SK-N-SH (cell line): ENCODE measurements at regions not wholly inside any gene's neighbourhood (a gene's known extent, or its start where the extent isn't known, plus 50 kb on each side); places are given as distances from the start of the nearest gene placed in this dataset.

Source experiments
- CTCF ChIA-PET: fragments of 300-600, 350-600 bp; formaldehyde crosslinking; extraction: SDS; loops from one replicate; lab custom pipeline; 2021; lab: Yijun Ruan, JAX
- POLR2A ChIA-PET: fragments of 350-600 bp; sonication (Branson Sonifier 250); formaldehyde crosslinking; extraction: SDS; loops from one replicate; lab custom pipeline; 2020; ENCODE audit warnings: antibody characterized with exemption, inconsistent platforms; lab: Yijun Ruan, JAX
- DNase-seq: peaks from one replicate; pipeline ENCODE4 v3.0.0; 2012
- H2AFZ ChIP-seq: fragments of 200-600 bp; sonication (generic); 2 replicates; pipeline ENCODE4 v1.8.1; 2016; ENCODE audit warnings: antibody characterized with exemption, mild to moderate bottlenecking, low read depth
- H3F3A ChIP-seq: fragments of 200-600 bp; sonication (generic); replicated peaks from 2 replicates; pipeline ENCODE3; 2016; ENCODE audit warnings: antibody characterized with exemption, mild to moderate bottlenecking; ENCODE audit not compliant: insufficient read depth
- H3K27ac ChIP-seq, 2 experiments: fragments of 200-500 bp in 1 of 2; fragments of 200-600 bp in 1 of 2; sonication (Bioruptor generic) in 1 of 2; sonication (generic), shearing (Covaris generic) in 1 of 2; 2 replicates each; pipeline versions ENCODE4 v1.5.1 to v1.6.1; 2014 to 2016; ENCODE audit warnings: low read depth in 2 of 2, inconsistent platforms in 1 of 2, low read length in 1 of 2, mild to moderate bottlenecking in 1 of 2, mixed read lengths in 1 of 2
- H3K27me3 ChIP-seq: fragments of 200-600 bp; sonication (generic), shearing (Covaris generic); 2 replicates; pipeline ENCODE4 v1.6.1; 2016; ENCODE audit warnings: mixed run types; ENCODE audit not compliant: insufficient read depth
- H3K36me3 ChIP-seq, 2 experiments: fragments of 200-500 bp in 1 of 2; fragments of 200-600 bp in 1 of 2; sonication (Bioruptor generic) in 1 of 2; sonication (generic) in 1 of 2; replicated peaks in 1 of 2; 2 replicates each; pipeline versions ENCODE3 to v1.5.1; 2014 to 2016; ENCODE audit warnings: low read length in 1 of 2, mild to moderate bottlenecking in 1 of 2; ENCODE audit not compliant: insufficient read depth in 2 of 2, control insufficient read depth in 1 of 2
- H3K4me1 ChIP-seq, 2 experiments: fragments of 200-500 bp in 1 of 2; fragments of 200-600 bp in 1 of 2; sonication (Bioruptor generic) in 1 of 2; sonication (generic), shearing (Covaris generic) in 1 of 2; 2 replicates each; pipeline versions ENCODE4 v1.5.1 to v1.6.1; 2014 to 2016; ENCODE audit warnings: low read depth in 1 of 2, low read length in 1 of 2, mixed run types in 1 of 2; ENCODE audit not compliant: insufficient read depth in 2 of 2, control insufficient read depth in 1 of 2
- H3K4me2 ChIP-seq: fragments of 200-600 bp; sonication (generic), shearing (Covaris generic); 2 replicates; pipeline ENCODE4 v1.6.1; 2017; ENCODE audit warnings: mixed run types
- H3K4me3 ChIP-seq, 2 experiments: fragments of 200-500 bp in 1 of 2; fragments of 200-600 bp in 1 of 2; sonication (Bioruptor generic) in 1 of 2; sonication (generic), shearing (Covaris generic) in 1 of 2; 2 replicates each; pipeline versions ENCODE4 v1.5.1 to v1.8.1; 2014 to 2016; ENCODE audit warnings: low read depth in 2 of 2, inconsistent platforms in 1 of 2, low read length in 1 of 2, mild to moderate bottlenecking in 1 of 2, mixed read lengths in 1 of 2, moderate library complexity in 1 of 2
- H3K79me2 ChIP-seq: fragments of 200-600 bp; sonication (generic); 2 replicates; pipeline ENCODE4 v1.8.1; 2017; ENCODE audit warnings: mild to moderate bottlenecking; ENCODE audit not compliant: insufficient read depth
- H3K9ac ChIP-seq: fragments of 200-600 bp; sonication (generic); 2 replicates; pipeline ENCODE4 v1.6.1; 2017; ENCODE audit warnings: mixed run types
- H3K9me2 ChIP-seq: fragments of 200-600 bp; sonication (generic); 2 replicates; pipeline ENCODE4 v1.6.1; 2017; ENCODE audit warnings: mixed run types
- H3K9me3 ChIP-seq: fragments of 200-600 bp; sonication (generic); 2 replicates; pipeline ENCODE4 v1.6.1; 2017; ENCODE audit warnings: mixed run types, mild to moderate bottlenecking, moderate library complexity
- H4K20me1 ChIP-seq: fragments of 200-600 bp; sonication (generic); 2 replicates; pipeline ENCODE4 v1.6.1; 2017; ENCODE audit warnings: mild to moderate bottlenecking, mixed run types; ENCODE audit not compliant: insufficient read depth
- ELF1 ChIP-seq: IDR thresholded peaks from 2 replicates; pipeline ENCODE4 v1.4.0; 2012
- EP300 ChIP-seq, 2 experiments: IDR thresholded peaks; 2 replicates each; pipeline versions ENCODE4 v1.4.0 to v1.6.1; 2012; ENCODE audit warnings: borderline replicate concordance in 1 of 2, low read depth in 1 of 2, low read length in 1 of 2
- EZH2phosphoT487 ChIP-seq: fragments of 200-600 bp; sonication (generic); IDR thresholded peaks from 2 replicates; pipeline ENCODE4 v1.6.1; 2017; ENCODE audit warnings: low read depth, mixed run types, mild to moderate bottlenecking, antibody characterized with exemption, moderate library complexity, borderline replicate concordance
- FOSL2 ChIP-seq: IDR thresholded peaks from 2 replicates; pipeline ENCODE4 v1.4.0; 2012; ENCODE audit warnings: low read depth, mild to moderate bottlenecking, moderate library complexity, borderline replicate concordance
- FOXJ3 ChIP-seq: sonication (generic); formaldehyde crosslinking; IDR thresholded peaks from 2 replicates; pipeline ENCODE4 v1.5.1; 2020; ENCODE audit warnings: mild to moderate bottlenecking, missing genetic modification reagents
- FOXM1 ChIP-seq: IDR thresholded peaks from 2 replicates; pipeline ENCODE4 v1.4.0; 2012; ENCODE audit warnings: low read depth, mild to moderate bottlenecking
- JUND ChIP-seq: IDR thresholded peaks from 2 replicates; pipeline ENCODE4 v1.4.0; 2012
- NFIC ChIP-seq: IDR thresholded peaks from 2 replicates; pipeline ENCODE4 v1.4.0; 2012; ENCODE audit warnings: borderline replicate concordance
- POLR2AphosphoS5 ChIP-seq: IDR thresholded peaks from 2 replicates; pipeline ENCODE4 v1.6.1; 2012; ENCODE audit warnings: low read depth, low read length
- RAD21 ChIP-seq: IDR thresholded peaks from 2 replicates; pipeline ENCODE4 v1.6.1; 2012; ENCODE audit warnings: mild to moderate bottlenecking, low read length
- RCOR1 ChIP-seq: fragments of 150-350 bp; IDR thresholded peaks from 2 replicates; pipeline ENCODE4 v1.6.1; 2017; ENCODE audit warnings: antibody characterized with exemption, low read length
- RFX5 ChIP-seq: IDR thresholded peaks from 2 replicates; pipeline ENCODE4 v1.6.1; 2012; ENCODE audit warnings: mild to moderate bottlenecking, improper control_type of control experiment, low read length
- RXRA ChIP-seq: IDR thresholded peaks from 2 replicates; pipeline ENCODE4 v1.4.0; 2012; ENCODE audit warnings: low read depth, mild to moderate bottlenecking, borderline replicate concordance
- SMC3 ChIP-seq: IDR thresholded peaks from 2 replicates; pipeline ENCODE4 v1.6.1; 2012; ENCODE audit warnings: low read depth, low read length, improper control_type of control experiment
- TAF1 ChIP-seq: IDR thresholded peaks from 2 replicates; pipeline ENCODE4 v1.6.1; 2012; ENCODE audit warnings: low read depth, mild to moderate bottlenecking, low read length, moderate library complexity, borderline replicate concordance
- TCF12 ChIP-seq: IDR thresholded peaks from 2 replicates; pipeline ENCODE4 v1.4.0; 2012
- TEAD4 ChIP-seq: IDR thresholded peaks from 2 replicates; pipeline ENCODE4 v1.4.0; 2012; ENCODE audit warnings: mild to moderate bottlenecking, borderline replicate concordance; ENCODE audit not compliant: insufficient read depth
- YY1 ChIP-seq: IDR thresholded peaks from 2 replicates; pipeline ENCODE4 v1.4.0; 2012; ENCODE audit warnings: low read depth, mild to moderate bottlenecking
- WGBS: methylation state at CpG from one replicate; pipeline ENCODE4 v1.1.6; 2017; ENCODE audit warnings: low lambda C conversion rate; 5-methylcytosine and 5-hydroxymethylcytosine counted together
- TF ChIP-seq, protein P1 (sequence below): IDR thresholded peaks from 2 replicates; pipeline ENCODE4 v1.6.1; 2012; ENCODE audit warnings: mild to moderate bottlenecking, low read depth, low read length, moderate library complexity
- TF ChIP-seq, protein P2 (sequence below): fragments of 150-350 bp; IDR thresholded peaks from 2 replicates; pipeline ENCODE4 v1.6.1; 2016; ENCODE audit warnings: mild to moderate bottlenecking, low read depth, low read length

DNA sequence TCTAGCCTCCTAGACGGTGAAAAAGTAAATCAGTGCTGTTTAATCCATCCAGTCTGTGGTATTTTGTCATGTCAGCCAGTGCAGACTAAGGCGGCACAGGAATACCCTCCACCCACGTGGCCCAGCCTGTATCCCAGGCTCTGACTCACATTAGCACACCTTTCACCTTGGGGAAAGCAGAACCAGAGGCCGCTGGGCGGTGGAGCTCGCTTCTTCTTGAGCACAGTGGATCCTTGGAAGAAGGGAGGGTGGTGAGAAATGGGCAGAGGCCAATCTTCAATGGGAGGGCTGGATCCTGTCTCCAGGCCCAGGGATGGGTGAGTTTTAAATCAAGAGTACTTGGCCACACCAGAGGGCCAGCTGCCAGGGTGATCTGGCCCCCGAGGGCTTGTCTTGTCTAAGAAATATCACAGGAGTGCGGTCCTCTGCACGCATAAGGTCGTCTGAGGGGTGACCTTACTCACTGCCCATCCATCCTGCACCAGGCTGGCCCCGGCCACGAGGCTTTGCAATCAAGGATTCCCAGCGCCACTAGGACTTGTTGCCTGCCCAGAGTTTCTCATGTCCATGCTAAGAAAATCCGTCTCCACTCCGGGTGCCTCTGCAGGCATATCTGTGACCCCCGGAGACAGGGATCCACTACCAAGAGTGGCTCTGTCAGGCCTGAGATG is 658.5 kb downstream of the BRD1 start:
- no peak overlapping the region for H3K27ac ChIP-seq
- ChIA-PET POLR2A (no interaction called here), CTCF (interaction anchor here (0.6 to 2.7 kb wide), 6 partner anchors 10 to 125 kb away, joined by 3 to 14 read pairs (median 4); no protein-coding TSS in a partner anchor)
- no peak overlapping the region for H3K9ac ChIP-seq
- no peak overlapping the region for H2AFZ ChIP-seq
- H3K9me3 ChIP-seq, result no peaks in the 10 kb centered on the region
- H3K79me2 ChIP-seq, result no peaks in the 10 kb centered on the region
- H4K20me1 ChIP-seq, result no peaks in the 10 kb centered on the region
- no peak overlapping the region for H3K4me2 ChIP-seq
- H3K27me3 ChIP-seq, result no peaks in the 10 kb centered on the region
- no peaks in the 10 kb centered on the region for H3F3A ChIP-seq
- H3K4me3 ChIP-seq, result no peak overlapping the region
- 12% methylated on average over 5 of the region's 16 CpGs for WGBS
- no peaks in the 10 kb centered on the region for H3K9me2 ChIP-seq
- no peaks in the 10 kb centered on the region; a peak in 1 of 4 replicates for H3K4me1 ChIP-seq
- TF ChIP-seq, protein P1, sequence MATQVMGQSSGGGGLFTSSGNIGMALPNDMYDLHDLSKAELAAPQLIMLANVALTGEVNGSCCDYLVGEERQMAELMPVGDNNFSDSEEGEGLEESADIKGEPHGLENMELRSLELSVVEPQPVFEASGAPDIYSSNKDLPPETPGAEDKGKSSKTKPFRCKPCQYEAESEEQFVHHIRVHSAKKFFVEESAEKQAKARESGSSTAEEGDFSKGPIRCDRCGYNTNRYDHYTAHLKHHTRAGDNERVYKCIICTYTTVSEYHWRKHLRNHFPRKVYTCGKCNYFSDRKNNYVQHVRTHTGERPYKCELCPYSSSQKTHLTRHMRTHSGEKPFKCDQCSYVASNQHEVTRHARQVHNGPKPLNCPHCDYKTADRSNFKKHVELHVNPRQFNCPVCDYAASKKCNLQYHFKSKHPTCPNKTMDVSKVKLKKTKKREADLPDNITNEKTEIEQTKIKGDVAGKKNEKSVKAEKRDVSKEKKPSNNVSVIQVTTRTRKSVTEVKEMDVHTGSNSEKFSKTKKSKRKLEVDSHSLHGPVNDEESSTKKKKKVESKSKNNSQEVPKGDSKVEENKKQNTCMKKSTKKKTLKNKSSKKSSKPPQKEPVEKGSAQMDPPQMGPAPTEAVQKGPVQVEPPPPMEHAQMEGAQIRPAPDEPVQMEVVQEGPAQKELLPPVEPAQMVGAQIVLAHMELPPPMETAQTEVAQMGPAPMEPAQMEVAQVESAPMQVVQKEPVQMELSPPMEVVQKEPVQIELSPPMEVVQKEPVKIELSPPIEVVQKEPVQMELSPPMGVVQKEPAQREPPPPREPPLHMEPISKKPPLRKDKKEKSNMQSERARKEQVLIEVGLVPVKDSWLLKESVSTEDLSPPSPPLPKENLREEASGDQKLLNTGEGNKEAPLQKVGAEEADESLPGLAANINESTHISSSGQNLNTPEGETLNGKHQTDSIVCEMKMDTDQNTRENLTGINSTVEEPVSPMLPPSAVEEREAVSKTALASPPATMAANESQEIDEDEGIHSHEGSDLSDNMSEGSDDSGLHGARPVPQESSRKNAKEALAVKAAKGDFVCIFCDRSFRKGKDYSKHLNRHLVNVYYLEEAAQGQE, result no peak
- TF ChIP-seq RXRA (no peak), RAD21 (no peak), YY1 (no peak), POLR2AphosphoS5 (no peak), EP300 (IDR thresholded peaks at IDR 0.05; ENCODE audit: borderline replicate concordance in 1 of 2, low read depth in 1 of 2, low read length in 1 of 2) (no peak), FOXM1 (no peak), FOXJ3 (no peak), TEAD4 (no peak), JUND (no peak)
- no peak for DNase-seq
- no peaks in the 10 kb centered on the region for H3K36me3 ChIP-seq

DNA sequence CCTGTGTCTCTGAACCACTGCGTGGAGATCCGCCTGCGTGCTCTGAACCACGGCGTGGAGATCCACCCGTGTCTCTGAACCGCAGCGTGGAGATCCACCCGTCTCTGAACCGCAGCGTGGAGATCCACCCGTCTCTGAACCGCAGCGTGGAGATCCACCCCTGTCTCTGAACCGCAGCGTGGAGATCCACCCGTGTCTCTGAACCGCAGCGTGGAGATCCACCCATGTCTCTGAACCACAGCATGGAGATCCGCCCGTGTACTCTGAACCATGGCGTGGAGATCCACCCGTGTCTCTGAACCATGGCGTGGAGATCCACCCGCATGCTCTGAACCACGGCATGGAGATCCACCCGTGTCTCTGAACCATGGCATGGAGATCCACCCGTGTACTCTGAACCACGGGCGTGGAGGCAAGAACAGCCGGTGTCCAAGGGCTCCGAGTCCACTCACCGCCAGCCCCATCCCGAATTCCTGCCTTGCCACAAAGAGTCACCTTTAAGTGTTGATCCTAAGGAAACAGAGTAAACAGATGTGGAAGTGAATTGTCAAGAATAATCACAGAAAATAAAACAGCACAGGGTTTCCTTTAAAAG is 659.4 kb downstream of the BRD1 start:
- H3K9me2 ChIP-seq, result no peaks in the 10 kb centered on the region
- 55% methylated on average over 13 of the region's 34 CpGs for WGBS
- no peak overlapping the region for H3K9ac ChIP-seq
- no peaks in the 10 kb centered on the region for H4K20me1 ChIP-seq
- H3K79me2 ChIP-seq, result no peaks in the 10 kb centered on the region
- CTCF ChIA-PET, result no interaction called here
- H3K9me3 ChIP-seq, result no peaks in the 10 kb centered on the region
- H3K27me3 ChIP-seq, result no peaks in the 10 kb centered on the region
- H2AFZ ChIP-seq, result no peak overlapping the region
- no peak overlapping the region for H3K4me3 ChIP-seq
- no peak for DNase-seq
- no peak overlapping the region for H3K4me2 ChIP-seq
- no peaks in the 10 kb centered on the region for H3K36me3 ChIP-seq
- H3F3A ChIP-seq, result no peaks in the 10 kb centered on the region
- H3K27ac ChIP-seq, result no peak overlapping the region
- no peaks in the 10 kb centered on the region; a peak in 1 of 4 replicates for H3K4me1 ChIP-seq
- POLR2A ChIA-PET, result no interaction called here
- TF ChIP-seq, protein P2, sequence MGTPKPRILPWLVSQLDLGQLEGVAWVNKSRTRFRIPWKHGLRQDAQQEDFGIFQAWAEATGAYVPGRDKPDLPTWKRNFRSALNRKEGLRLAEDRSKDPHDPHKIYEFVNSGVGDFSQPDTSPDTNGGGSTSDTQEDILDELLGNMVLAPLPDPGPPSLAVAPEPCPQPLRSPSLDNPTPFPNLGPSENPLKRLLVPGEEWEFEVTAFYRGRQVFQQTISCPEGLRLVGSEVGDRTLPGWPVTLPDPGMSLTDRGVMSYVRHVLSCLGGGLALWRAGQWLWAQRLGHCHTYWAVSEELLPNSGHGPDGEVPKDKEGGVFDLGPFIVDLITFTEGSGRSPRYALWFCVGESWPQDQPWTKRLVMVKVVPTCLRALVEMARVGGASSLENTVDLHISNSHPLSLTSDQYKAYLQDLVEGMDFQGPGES, result no peak
- TF ChIP-seq FOSL2 (no peak), POLR2AphosphoS5 (no peak), NFIC (no peak), JUND (no peak), FOXM1 (no peak), RFX5 (no peak), EZH2phosphoT487 (no peak), TAF1 (no peak), SMC3 (no peak), RCOR1 (no peak), FOXJ3 (no peak), ELF1 (no peak), TCF12 (no peak)
- TF ChIP-seq, protein P1, result no peak
